ENCODE measurements at regions not wholly inside any gene's neighbourhood (a gene's known extent, or its start where the extent isn't known, plus 50 kb on each side); places are given as distances from the start of the nearest gene placed in this dataset.

DNA sequence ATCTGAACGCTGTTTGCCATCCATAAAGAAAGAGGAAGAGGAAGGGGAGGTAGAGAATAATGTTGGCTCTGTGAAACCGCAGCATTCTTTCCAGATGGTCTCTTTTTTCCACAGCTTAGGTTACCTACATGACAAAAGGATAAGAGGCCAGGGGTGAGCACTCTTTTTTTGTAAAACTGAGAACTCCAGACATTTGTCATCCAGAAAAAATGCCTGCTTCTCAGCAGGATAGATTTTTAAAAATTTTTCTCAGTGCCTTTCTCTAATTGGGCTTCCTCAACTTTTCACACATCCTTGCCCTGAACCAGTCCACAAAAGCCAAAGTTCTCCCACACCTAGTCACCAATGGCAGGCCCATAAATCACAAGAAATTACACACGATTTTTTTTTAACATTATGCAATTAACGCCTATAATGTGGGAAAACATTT, 158.1 kb upstream of the TENM3 start:
- no peak for DNase-seq (ENCODE audit: low read depth)

DNA sequence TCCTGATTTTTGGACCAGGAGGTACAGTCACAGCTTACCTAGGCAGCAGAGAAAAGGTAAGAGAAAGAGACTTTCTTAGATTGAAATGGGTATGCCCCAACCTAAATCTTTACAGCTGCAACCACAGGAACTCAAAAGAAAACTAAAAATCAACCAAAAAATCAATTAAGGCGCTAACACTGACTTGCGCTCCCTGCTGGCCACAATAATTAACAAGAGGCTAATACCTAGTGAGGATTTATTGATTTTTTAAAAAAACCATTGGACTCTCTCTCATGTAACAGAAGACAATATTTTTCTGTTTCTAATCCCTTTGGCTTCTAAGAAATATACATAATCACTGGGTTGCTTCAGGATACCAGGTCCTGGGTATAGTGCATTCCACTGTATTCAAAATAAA, 153.9 kb upstream of the TENM3 start:
- DNase-seq (ENCODE audit: low read depth) = no peak

GRCh38 chr4:182090186-182090585, 153.0 kb upstream of the TENM3 start:
- no peak for DNase-seq (ENCODE audit: low read depth)

DNA sequence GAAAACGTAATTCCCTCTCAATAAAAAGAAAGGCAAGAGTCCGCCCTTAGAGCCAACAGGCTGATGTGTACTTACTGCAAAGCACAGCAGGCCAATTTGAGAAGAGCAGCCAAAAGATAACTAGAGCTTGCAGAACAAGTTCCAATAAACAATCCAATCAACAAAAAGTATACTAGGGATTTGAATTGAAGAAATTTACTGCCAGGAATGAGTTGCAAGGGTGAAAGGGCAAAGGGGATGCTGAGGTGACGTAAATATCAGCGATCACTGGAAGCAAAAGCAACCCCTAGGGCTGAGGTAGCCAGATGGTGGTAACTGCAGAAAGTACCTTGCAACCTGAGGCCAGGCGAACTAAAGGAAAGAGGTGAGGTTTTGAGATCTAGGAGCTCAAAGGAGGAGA, 152.1 kb upstream of the TENM3 start:
- DNase-seq (ENCODE audit: low read depth) = no peak

DNA sequence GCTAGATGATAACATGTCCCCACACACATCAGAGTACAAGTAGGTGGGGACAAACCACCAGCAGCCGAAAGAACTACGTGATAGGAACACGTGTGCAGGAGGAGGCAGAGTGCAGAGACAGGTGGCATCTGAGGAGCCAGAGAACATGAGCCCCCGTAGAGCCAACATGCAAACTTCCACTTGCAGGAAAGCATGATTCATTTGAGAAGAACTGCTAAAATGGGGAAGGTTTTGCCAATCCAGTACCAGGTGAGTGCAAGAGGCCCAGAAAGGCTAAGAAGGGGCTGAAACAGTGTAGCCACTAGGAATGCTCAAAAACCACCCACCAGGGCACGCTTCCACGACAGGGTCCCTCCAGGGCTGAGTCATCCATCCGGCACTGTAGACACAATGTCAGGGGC, 149.8 kb upstream of the TENM3 start:
- DNase-seq (ENCODE audit: low read depth) = no peak

- DNase-seq (ENCODE audit: low read depth) = no peak
Observed at GRCh38 chr4:182093935-182094334, 149.3 kb upstream of the TENM3 start.

GRCh38 chr4:182101618-182102017, 141.6 kb upstream of the TENM3 start:
- no peak for DNase-seq (ENCODE audit: low read depth)

DNA sequence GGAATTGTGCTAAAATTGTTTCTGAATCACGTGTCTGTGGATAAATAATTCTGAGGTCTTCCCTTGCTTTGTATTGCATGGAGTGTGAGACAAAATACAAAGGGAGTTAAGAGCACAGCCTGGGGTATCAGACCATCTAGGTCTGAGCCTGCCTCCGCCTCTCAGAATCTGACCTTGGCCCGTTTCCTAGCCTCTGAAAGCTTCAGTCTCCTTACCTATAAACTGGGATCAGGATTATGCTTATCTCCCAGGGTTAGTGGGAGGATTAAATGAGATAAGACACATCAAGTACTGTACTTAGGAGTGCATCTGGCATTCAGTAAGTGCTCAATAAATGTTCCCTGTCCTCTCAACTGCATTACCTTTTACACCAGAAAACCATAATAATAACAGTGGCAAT, 140.6 kb upstream of the TENM3 start:
- DNase-seq (ENCODE audit: low read depth) = no peak

- DNase-seq (ENCODE audit: low read depth) = no peak
Observed at GRCh38 chr4:182103614-182104319, 139.4 kb upstream of the TENM3 start.

DNA sequence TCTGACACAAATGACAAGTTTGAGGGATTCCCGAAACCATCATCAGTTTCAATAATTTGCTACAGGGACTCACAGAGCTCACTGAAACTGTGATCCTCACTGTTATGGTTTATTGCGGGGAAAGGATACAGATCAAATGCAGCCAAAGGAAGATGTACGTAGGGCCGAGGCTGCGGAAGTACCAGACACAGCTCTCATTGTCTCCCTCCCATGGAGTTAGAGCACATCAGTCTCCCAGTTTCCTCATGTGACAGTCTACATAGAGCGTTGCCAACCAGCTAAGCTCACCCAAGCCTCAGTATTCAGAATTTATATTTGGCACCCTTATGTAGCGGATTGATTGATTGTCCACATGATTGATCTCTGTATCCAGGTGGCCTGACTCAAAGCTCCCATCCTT, 137.8 kb upstream of the TENM3 start:
- no peak for DNase-seq (ENCODE audit: low read depth)

DNA sequence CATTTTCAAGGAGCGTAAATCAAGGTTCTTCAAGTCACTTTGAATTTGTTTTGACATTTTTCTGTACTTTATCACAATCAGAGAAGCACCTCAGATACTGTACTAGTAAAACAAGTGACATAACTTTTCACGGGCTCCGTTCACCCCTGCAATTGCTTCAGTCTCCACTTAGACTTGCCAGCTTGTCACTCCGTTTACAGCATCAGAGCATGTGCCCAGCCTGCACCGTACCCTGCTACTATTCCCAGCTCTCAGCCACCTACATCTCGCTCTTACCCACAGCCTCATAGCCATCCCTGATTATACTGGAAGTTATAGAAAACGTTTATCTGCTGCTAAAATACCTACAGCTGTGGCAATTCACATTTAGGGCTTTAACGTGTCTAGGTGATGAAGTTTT, 135.3 kb upstream of the TENM3 start:
- DNase-seq (ENCODE audit: low read depth) = no peak

DNA sequence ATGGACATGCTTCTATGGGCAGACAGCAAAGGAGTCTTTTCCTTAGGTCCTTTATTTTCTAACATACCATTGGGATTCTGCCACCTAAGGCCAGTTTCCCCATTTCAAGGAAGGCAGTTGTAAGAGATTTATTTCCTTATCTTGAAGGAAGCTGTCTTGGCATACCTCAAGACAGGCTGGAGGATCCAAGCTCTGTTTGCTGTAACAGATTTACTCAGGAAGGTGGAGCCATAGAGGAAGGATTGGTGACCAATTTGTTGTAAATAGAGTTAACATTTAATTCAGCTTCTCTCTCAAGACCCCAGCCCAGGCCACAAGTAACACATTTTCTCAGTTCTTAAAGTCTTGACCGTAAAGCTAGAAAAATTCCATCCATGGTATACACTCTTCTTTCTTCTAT, 131.6 kb upstream of the TENM3 start:
- DNase-seq (ENCODE audit: low read depth) = no peak

GRCh38 chr4:182113779-182114178, 129.4 kb upstream of the TENM3 start:
- no peak for DNase-seq (ENCODE audit: low read depth)

GRCh38 chr4:182124359-182124758, 118.8 kb upstream of the TENM3 start:
- DNase-seq (ENCODE audit: low read depth) = no peak

DNA sequence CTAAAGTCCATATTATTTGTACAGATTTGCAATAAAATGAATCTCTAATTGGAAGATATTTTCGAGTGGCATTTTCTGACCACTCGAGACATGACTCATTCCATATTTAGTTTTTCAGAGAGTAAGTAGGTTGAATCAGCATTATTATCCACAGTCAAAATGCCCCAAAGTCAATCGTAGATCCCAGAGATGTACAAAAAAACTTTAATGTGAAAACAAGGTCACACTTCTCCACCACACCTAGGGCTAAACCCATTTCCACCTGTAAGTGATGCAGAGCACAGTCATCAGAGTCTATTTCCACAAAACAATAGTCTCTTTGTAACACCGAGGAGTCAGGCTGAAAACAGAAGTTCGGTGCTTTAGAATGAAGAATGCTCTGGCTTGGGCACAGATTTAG, 117.1 kb upstream of the TENM3 start:
- DNase-seq (ENCODE audit: low read depth) = no peak

- DNase-seq (ENCODE audit: low read depth) = no peak
Observed at GRCh38 chr4:182126603-182127002, 116.6 kb upstream of the TENM3 start.

- no peak for DNase-seq (ENCODE audit: low read depth)
Observed at GRCh38 chr4:182133033-182133432, 110.2 kb upstream of the TENM3 start.

DNA sequence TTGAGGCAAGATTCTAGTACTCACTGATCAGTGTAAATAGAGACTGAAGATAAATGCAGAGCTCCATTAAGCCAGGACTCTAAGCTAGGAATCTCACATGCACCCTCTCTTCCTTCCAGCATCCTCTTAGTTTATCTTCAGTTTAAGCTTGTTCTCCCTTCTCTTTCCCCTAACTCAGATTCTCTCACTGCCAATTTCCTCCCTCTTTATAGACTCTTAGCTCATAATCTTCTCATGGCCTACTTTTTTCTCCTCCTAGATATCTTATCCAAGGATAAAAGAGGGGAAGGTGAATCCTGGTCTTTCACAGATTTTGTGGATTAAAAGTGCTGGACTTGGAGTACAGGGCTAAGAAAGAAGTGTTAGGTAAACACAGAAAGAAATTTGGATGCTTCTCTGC, 108.9 kb upstream of the TENM3 start:
- no peak for DNase-seq (ENCODE audit: low read depth)

DNA sequence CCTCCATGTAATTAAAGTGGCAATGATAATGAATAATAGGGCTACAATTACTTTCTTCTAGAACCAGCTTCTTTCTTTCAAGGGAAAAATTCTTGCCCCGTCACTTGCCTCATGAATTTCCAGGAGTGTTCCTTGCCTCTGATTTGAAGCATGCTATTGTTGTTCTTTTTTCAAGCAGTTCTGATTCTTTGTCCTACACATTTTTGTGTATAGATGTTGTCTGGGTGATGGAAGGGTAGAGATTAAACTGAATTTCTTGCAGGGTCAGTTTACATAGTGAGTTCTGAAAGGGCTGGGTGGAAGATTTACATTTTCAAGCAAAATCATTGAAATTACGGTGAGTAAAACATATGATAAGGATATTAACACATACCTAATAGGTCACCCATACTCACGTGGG, 107.0 kb upstream of the TENM3 start:
- no peak for DNase-seq (ENCODE audit: low read depth)

GRCh38 chr4:182137343-182137742, 105.9 kb upstream of the TENM3 start:
- DNase-seq (ENCODE audit: low read depth) = no peak

GRCh38 chr4:182139491-182139890, 103.7 kb upstream of the TENM3 start:
- no peak for DNase-seq (ENCODE audit: low read depth)

GRCh38 chr4:182140547-182140946, 102.7 kb upstream of the TENM3 start:
- no peak for DNase-seq (ENCODE audit: low read depth)

DNA sequence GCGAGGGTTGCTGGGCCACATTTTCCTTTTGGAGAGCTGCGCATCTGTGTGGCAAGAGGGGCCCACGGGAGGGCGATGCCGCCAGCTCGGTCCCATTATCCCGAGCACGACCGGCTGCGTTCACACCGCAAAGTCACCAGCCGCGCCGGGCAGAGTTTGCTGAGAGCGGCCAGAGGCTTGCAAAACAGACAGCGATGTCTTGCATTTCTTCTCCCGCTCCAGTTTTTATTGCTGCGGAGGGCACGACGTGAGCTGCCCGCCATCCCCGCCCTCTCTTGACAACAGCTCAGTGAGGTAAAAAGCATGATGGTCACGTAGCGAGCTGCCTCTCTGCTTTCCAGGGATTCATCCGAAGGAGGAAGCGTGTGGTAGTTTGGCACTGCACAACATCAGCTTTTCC, 102.1 kb upstream of the TENM3 start:
- DNase-seq (ENCODE audit: low read depth) = no peak
